ENCODE measurements at regions not wholly inside any gene's neighbourhood (a gene's known extent, or its start where the extent isn't known, plus 50 kb on each side); places are given as distances from the start of the nearest gene placed in this dataset.

DNA sequence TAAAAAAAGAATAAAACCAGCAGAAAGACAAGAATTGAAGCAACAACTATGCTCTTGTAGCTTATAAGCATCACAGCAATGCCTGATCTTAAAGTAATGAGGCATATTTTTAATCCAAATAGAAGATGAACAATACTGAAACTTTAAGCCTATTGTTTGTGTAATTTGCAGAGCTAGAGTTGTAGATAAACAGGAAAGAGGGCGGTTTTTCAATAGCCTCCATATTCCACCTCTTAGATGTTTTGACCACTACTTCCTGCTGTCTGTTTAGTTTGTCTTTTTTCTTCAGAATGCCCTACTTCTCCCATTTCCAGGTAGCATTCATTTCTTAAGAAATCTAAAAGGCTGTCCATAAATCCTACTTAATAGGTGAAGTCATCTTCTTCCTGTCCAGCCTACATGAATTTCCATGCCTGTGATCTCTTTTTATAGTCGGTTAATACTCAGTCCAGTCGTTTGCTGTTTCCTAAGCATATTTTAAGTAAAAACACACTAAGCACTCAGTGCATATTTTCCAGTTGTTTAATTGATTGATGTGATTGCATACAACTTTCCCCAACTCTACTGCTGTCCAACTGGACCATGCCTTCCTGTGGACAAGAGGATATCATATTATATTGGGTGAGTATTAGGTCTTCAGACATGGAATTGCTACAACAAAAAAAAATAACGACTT lies 308.1 kb downstream of the TFEC start:
- no peak overlapping the region for H3K4me3 Mint-ChIP-seq
- DNase-seq = no peak
- peaks cover 8% of the 10 kb centered on the region for H3K4me1 Mint-ChIP-seq
- TF ChIP-seq, protein P1, sequence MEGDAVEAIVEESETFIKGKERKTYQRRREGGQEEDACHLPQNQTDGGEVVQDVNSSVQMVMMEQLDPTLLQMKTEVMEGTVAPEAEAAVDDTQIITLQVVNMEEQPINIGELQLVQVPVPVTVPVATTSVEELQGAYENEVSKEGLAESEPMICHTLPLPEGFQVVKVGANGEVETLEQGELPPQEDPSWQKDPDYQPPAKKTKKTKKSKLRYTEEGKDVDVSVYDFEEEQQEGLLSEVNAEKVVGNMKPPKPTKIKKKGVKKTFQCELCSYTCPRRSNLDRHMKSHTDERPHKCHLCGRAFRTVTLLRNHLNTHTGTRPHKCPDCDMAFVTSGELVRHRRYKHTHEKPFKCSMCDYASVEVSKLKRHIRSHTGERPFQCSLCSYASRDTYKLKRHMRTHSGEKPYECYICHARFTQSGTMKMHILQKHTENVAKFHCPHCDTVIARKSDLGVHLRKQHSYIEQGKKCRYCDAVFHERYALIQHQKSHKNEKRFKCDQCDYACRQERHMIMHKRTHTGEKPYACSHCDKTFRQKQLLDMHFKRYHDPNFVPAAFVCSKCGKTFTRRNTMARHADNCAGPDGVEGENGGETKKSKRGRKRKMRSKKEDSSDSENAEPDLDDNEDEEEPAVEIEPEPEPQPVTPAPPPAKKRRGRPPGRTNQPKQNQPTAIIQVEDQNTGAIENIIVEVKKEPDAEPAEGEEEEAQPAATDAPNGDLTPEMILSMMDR (IDR thresholded peaks at IDR 0.05) = no peak
- no peaks in the 10 kb centered on the region for H3K9me3 Mint-ChIP-seq
- H3K27me3 Mint-ChIP-seq (ENCODE audit: low read depth, poor library complexity) = no peaks in the 10 kb centered on the region
- no peaks in the 10 kb centered on the region for H3K36me3 Mint-ChIP-seq (ENCODE audit: low read depth)
- H3K27ac Mint-ChIP-seq = no peak overlapping the region

DNA sequence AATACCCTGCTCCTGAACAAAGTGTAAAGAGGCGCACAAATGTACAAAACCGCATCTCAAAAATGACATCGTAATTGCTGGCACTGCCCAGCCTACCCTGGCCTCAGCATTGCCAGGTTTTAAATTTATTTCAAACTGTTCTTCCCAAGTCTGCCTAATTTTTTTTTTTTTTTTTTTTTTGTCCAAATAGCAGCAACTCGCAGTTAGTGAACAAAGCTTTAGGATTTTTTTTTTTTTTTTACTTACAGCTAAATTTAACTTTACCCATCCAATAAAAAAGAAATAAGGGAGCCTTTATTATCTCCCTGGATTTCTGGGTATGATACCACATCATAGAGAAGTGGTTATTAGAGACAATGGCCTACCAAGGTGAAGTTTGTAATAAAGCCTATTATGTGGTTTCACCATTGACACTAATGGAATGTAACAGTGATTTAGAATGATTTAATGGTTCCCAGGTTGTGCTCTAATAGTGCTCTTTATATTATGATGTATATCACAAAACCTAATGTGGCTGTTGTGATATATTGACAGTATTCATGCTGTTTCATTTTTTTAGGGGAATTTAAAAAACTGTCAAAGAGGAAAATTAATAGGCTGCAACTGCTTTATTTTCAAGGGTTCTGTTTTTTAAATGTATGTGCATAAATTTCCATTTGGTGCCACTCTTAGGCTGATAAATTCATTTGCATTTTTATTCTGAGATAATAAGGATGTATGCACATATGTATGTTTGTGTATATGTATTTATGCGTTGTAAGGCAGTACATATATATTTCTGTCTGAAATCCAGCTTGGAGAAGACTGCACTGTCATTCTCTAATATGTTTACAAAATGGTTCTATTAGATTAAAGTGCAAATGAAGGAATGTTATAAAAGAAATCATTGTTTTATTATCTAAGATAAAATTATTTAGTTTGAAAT lies 309.0 kb downstream of the TFEC start:
- H3K27me3 Mint-ChIP-seq (ENCODE audit: low read depth, poor library complexity) = no peaks in the 10 kb centered on the region
- no peak overlapping the region for H3K4me3 Mint-ChIP-seq
- no peaks in the 10 kb centered on the region for H3K36me3 Mint-ChIP-seq (ENCODE audit: low read depth)
- peaks cover 8% of the 10 kb centered on the region for H3K4me1 Mint-ChIP-seq
- TF ChIP-seq, protein P1 (IDR thresholded peaks at IDR 0.05) = no peak
- H3K9me3 Mint-ChIP-seq = no peaks in the 10 kb centered on the region
- H3K27ac Mint-ChIP-seq = no peak overlapping the region
- DNase-seq = no peak

DNA sequence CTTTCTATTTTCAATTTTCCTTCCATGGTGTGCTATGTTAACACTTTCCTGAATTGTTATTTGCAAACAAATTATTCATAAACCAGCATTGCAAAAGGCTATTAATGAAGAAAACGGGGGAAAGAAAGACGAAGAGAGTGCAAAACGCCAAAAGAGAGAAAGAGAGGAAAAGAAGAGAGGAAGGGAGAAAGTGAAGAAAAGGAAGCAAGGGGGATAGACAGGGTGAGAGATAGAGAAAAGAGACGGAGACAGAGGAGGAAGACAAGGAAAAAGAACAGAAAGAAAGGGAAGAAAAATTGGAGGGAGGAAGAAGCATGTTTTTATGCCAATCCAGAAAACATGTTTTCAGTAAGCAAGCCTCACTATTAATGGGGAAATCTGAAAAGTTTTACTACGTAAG lies 310.6 kb downstream of the TFEC start:
- no peak overlapping the region for H3K27ac Mint-ChIP-seq
- H3K9me3 Mint-ChIP-seq = no peaks in the 10 kb centered on the region
- TF ChIP-seq, protein P1 (IDR thresholded peaks at IDR 0.05) = no peak
- H3K36me3 Mint-ChIP-seq (ENCODE audit: low read depth) = no peaks in the 10 kb centered on the region
- peaks cover 8% of the 10 kb centered on the region for H3K4me1 Mint-ChIP-seq
- H3K27me3 Mint-ChIP-seq (ENCODE audit: low read depth, poor library complexity) = no peaks in the 10 kb centered on the region
- no peak for DNase-seq
- no peak overlapping the region for H3K4me3 Mint-ChIP-seq

DNA sequence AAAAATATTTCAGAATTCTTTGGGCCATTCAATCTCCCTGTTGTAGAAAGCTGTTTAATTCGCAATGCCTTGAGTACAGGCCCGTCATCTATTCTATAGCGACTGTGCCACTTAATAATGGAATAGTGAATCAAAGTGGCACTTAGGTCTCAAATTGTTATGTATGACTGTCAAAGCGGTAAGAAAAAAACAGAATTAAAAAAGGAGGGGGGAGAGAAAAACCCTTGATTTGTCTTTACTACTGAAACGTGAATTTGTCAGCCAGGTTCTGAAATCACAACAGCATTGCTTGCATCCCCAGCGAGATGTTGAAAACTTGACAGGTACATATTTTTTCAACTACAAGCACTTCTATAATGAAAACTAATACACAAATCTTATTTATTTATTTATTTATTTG lies 320.9 kb downstream of the TFEC start:
- TF ChIP-seq, protein P1 (IDR thresholded peaks at IDR 0.05) = no peak
- Mint-ChIP-seq H3K4me3 (no peak overlapping the region), H3K36me3 (ENCODE audit: low read depth) (no peaks in the 10 kb centered on the region)

DNA sequence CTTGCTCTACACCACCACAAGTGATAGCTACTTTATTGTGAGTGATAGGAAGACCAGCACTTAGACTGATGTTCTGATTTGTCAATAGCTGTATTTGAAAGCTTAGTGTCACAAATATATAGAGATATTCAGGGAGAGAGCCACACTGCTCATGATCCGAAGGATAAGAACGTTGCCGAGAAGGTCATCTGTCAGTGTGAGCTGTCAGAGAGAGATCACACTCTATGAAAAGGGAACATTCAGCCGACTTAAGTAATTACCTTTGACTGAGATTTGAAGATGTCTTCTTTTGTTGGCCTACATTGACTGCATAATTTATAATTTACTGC lies 322.6 kb downstream of the TFEC start:
- H3K36me3 Mint-ChIP-seq (ENCODE audit: low read depth) = no peaks in the 10 kb centered on the region
- no peaks in the 10 kb centered on the region for H3K9me3 Mint-ChIP-seq
- H3K4me1 Mint-ChIP-seq = peaks cover 23% of the 10 kb centered on the region
- no peaks in the 10 kb centered on the region for H3K27me3 Mint-ChIP-seq (ENCODE audit: low read depth, poor library complexity)
- TF ChIP-seq, protein P1 (IDR thresholded peaks at IDR 0.05) = no peak
- H3K27ac Mint-ChIP-seq = no peak overlapping the region
- DNase-seq = no peak
- H3K4me3 Mint-ChIP-seq = no peak overlapping the region

More for the DNA sequence above, 320.9 kb downstream of the TFEC start:
- Mint-ChIP-seq H3K27ac (no peak overlapping the region), H3K27me3 (ENCODE audit: low read depth, poor library complexity) (no peaks in the 10 kb centered on the region), H3K9me3 (no peaks in the 10 kb centered on the region), H3K4me1 (peaks cover 16% of the 10 kb centered on the region)
- DNase-seq = no peak

Measured in nephron progenitor cell (in vitro differentiated cells).